ENCODE measurements at regions not wholly inside any gene's neighbourhood (a gene's known extent, or its start where the extent isn't known, plus 50 kb on each side); places are given as distances from the start of the nearest gene placed in this dataset.

GRCh38 chr1:80448081-80448480 lies 1352.7 kb upstream of the ADGRL2 start:
- TF ChIP-seq HDAC2 (IDR thresholded peaks at IDR 0.05; ENCODE audit: borderline replicate concordance in 1 of 2, low read depth in 2 of 2, low read length in 2 of 2) (no peak), HDAC6 (IDR thresholded peaks at IDR 0.05; ENCODE audit: low read depth, low read length) (no peak), BACH1 (IDR thresholded peaks at IDR 0.05; ENCODE audit: low read length) (no peak), NANOG (IDR thresholded peaks at IDR 0.05; ENCODE audit: insufficient read depth, low read depth, low read length, poor library complexity, severe bottlenecking) (no peak), GTF2F1 (IDR thresholded peaks at IDR 0.05; ENCODE audit: borderline replicate concordance, low read depth, low read length) (no peak), JUND (IDR thresholded peaks at IDR 0.05; ENCODE audit: low read length) (no peak), TCF12 (IDR thresholded peaks at IDR 0.05; ENCODE audit: low read depth, low read length) (no peak), TAF7 (optimal IDR thresholded peaks at IDR 0.05; ENCODE audit: borderline replicate concordance, low read depth, low read length) (no peak), POU5F1 (IDR thresholded peaks at IDR 0.05; ENCODE audit: low read depth, low read length) (no peak)
- Histone ChIP-seq H2BK20ac (ENCODE audit: low read length) (no peak overlapping the region), H3K79me1 (ENCODE audit: low read depth, low read length) (no peaks in the 10 kb centered on the region), H3K79me2 (ENCODE audit: control insufficient read depth in 1 of 2, insufficient read depth in 2 of 2, low read length in 2 of 2) (no peaks in the 10 kb centered on the region), H3K27me3 (replicated peaks in 1 of 4; ENCODE audit: control insufficient read depth in 3 of 4, extremely low read depth in 1 of 4, insufficient read depth in 3 of 4, low read length in 3 of 4) (no peaks in the 10 kb centered on the region), H4K5ac (ENCODE audit: insufficient read length, low read depth, low read length) (no peak overlapping the region), H2BK5ac (ENCODE audit: low read depth, low read length) (no peak overlapping the region), H2BK15ac (ENCODE audit: low read length) (no peak overlapping the region), H3K14ac (ENCODE audit: insufficient read length) (no peak overlapping the region), H4K8ac (ENCODE audit: extremely low read depth, insufficient read depth, low read length) (no peak overlapping the region), H3K27ac (ENCODE audit: low read depth, low read length) (no peak overlapping the region), H3K18ac (ENCODE audit: extremely low read depth, low read length) (no peak overlapping the region), H3K9me3 (ENCODE audit: insufficient read depth in 2 of 2, low read depth in 1 of 2, low read length in 1 of 2) (no peaks in the 10 kb centered on the region), H3K56ac (replicated peaks; ENCODE audit: insufficient read length, low read depth, low read length) (no peak overlapping the region), H3K4me1 (replicated peaks in 1 of 4; ENCODE audit: control insufficient read depth in 3 of 4, insufficient read depth in 4 of 4, low read length in 3 of 4) (no peaks in the 10 kb centered on the region), H2AK5ac (ENCODE audit: low read depth, low read length) (no peak overlapping the region), H3K9ac (replicated peaks in 1 of 4; ENCODE audit: extremely low read depth in 1 of 4, low read depth in 3 of 4, low read length in 3 of 4) (no peak overlapping the region), H3K4me3 (ENCODE audit: extremely low read depth in 1 of 4, insufficient read depth in 2 of 4, low read depth in 3 of 4, low read length in 4 of 4) (no peak overlapping the region), H3K36me3 (ENCODE audit: control insufficient read depth in 2 of 4, insufficient read depth in 4 of 4, low read length in 3 of 4) (no peaks in the 10 kb centered on the region), H4K20me1 (replicated peaks in 1 of 2; ENCODE audit: control insufficient read depth in 1 of 2, insufficient read depth in 2 of 2, low read length in 2 of 2) (no peaks in the 10 kb centered on the region), H3K23ac (ENCODE audit: insufficient read length) (no peak overlapping the region), H4K91ac (replicated peaks; ENCODE audit: insufficient read length, low read length) (no peak overlapping the region), H2BK12ac (ENCODE audit: low read depth, low read length) (no peak overlapping the region), H3K4ac (replicated peaks; ENCODE audit: insufficient read length, low read depth, low read length) (no peak overlapping the region), H3K23me2 (ENCODE audit: low read depth, low read length) (no peaks in the 10 kb centered on the region), H2AFZ (ENCODE audit: low read length) (no peak overlapping the region), H3K4me2 (ENCODE audit: insufficient read depth in 1 of 2, low read depth in 2 of 2, low read length in 2 of 2) (no peak overlapping the region), H2BK120ac (replicated peaks; ENCODE audit: low read depth, low read length) (no peak overlapping the region)
- ChIA-PET POLR2A (ENCODE audit: partially characterized antibody) (no interaction called here), CTCF (ENCODE audit: partially characterized antibody) (no interaction called here)
- no peak for FAIRE-seq
- 88% methylated on average over 5 of the region's 5 CpGs; no CpG with 5 or more reads in 1 of the 2 experiments for WGBS, 2 experiments (ENCODE audit: extremely low coverage in 1 of 2, insufficient coverage in 1 of 2, insufficient read length in 1 of 2, insufficient replicate concordance in 2 of 2, low coverage in 1 of 2, low lambda C conversion rate in 2 of 2, missing lambda C conversion rate in 1 of 2)
- no peak for DNase-seq (ENCODE audit: low read depth in 1 of 2, low spot score in 2 of 2)

Measured in H1 (cell line).